ENCODE measurements at regions not wholly inside any gene's neighbourhood (a gene's known extent, or its start where the extent isn't known, plus 50 kb on each side); places are given as distances from the start of the nearest gene placed in this dataset.
"Not testable (repeated sequence)": the region's sequence is repeated elsewhere in the genome, so short reads cannot be mapped to it uniquely, and the experiment has no call there.

DNA sequence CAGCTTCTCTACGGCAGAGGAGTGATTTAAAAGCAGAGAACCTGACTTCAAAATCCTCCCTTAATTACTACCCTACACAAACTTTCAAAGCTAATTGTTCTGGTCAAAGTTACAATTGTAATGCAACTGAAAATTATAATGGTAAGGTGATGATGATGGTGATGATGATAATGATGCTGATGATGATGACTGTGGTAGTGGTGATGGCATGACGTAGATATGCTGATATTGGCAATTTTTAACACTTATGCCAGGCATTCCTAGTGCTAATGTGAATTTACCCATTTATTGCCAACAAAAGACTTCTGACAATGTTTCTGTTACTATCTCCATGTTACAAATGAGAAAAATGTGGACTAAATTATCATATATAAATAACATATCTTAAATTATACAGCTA lies 1831.1 kb downstream of the LRRC4C start:
- Histone ChIP-seq H3K4me1 (ENCODE audit: control insufficient read depth in 2 of 2, insufficient read depth in 2 of 2, low read length in 2 of 2) (no peaks in the 10 kb centered on the region), H3K9me3 (ENCODE audit: control extremely low read depth in 1 of 3, control insufficient read depth in 2 of 3, insufficient read depth in 1 of 3, low read length in 2 of 3) (peaks cover 0 to 1% (median 0%) of the 10 kb centered on the region in 3 donors), H3K27ac (ENCODE audit: low read length in 2 of 2) (no peak overlapping the region), H3K27me3 (replicated peaks in 1 of 4; ENCODE audit: control extremely low read depth in 1 of 4, control insufficient read depth in 3 of 4, insufficient read depth in 4 of 4, low read length in 3 of 4) (no peaks in the 10 kb centered on the region), H2AFZ (ENCODE audit: insufficient read depth, low read depth, low read length, poor library complexity, severe bottlenecking) (no peak overlapping the region), H3K4me2 (replicated peaks; ENCODE audit: low read depth, low read length, poor library complexity, severe bottlenecking) (no peak overlapping the region), H4K20me1 (ENCODE audit: control insufficient read depth, insufficient read depth, low read length, poor library complexity, severe bottlenecking) (no peaks in the 10 kb centered on the region), H3K79me2 (ENCODE audit: control insufficient read depth, insufficient read depth, low read length) (no peaks in the 10 kb centered on the region), H3K4me3 (ENCODE audit: control extremely low read depth in 1 of 5, extremely low read depth in 1 of 5, insufficient read depth in 1 of 5, low read depth in 2 of 5, low read length in 4 of 5) (no peak overlapping the region), H3K36me3 (replicated peaks in 1 of 2; ENCODE audit: control extremely low read depth in 1 of 2, control insufficient read depth in 1 of 2, extremely low read depth in 1 of 2, insufficient read depth in 2 of 2, low read length in 1 of 2) (no peaks in the 10 kb centered on the region), H3K9ac (ENCODE audit: low read length) (no peak overlapping the region)
- H3K27me3 Mint-ChIP-seq: no peaks in the 10 kb centered on the region
- no peak for ATAC-seq (ENCODE audit: low read depth)
- TF ChIP-seq EZH2 (IDR thresholded peaks at IDR 0.05; ENCODE audit: borderline replicate concordance, insufficient read depth, low read depth, low read length, poor library complexity, severe bottlenecking): no peak
- TF ChIP-seq, protein P1, sequence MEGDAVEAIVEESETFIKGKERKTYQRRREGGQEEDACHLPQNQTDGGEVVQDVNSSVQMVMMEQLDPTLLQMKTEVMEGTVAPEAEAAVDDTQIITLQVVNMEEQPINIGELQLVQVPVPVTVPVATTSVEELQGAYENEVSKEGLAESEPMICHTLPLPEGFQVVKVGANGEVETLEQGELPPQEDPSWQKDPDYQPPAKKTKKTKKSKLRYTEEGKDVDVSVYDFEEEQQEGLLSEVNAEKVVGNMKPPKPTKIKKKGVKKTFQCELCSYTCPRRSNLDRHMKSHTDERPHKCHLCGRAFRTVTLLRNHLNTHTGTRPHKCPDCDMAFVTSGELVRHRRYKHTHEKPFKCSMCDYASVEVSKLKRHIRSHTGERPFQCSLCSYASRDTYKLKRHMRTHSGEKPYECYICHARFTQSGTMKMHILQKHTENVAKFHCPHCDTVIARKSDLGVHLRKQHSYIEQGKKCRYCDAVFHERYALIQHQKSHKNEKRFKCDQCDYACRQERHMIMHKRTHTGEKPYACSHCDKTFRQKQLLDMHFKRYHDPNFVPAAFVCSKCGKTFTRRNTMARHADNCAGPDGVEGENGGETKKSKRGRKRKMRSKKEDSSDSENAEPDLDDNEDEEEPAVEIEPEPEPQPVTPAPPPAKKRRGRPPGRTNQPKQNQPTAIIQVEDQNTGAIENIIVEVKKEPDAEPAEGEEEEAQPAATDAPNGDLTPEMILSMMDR (IDR thresholded peaks at IDR 0.05): no peak
- no peaks in the 10 kb centered on the region for H3K4me1 Mint-ChIP-seq
- DNase-seq: no peak
- POLR2A ChIA-PET: no interaction called here
- intact Hi-C loops (cut with micrococcal nuclease): no loop called here
- no peak overlapping the region for H3K27ac Mint-ChIP-seq
- CTCF ChIA-PET: no interaction called here
- no CpG with 5 or more reads among the region's 2 CpGs for WGBS (ENCODE audit: insufficient coverage)
- peaks cover 4% of the 10 kb centered on the region for H3K9me3 Mint-ChIP-seq (ENCODE audit: insufficient read depth)
- no peak overlapping the region for H3K4me3 Mint-ChIP-seq

DNA sequence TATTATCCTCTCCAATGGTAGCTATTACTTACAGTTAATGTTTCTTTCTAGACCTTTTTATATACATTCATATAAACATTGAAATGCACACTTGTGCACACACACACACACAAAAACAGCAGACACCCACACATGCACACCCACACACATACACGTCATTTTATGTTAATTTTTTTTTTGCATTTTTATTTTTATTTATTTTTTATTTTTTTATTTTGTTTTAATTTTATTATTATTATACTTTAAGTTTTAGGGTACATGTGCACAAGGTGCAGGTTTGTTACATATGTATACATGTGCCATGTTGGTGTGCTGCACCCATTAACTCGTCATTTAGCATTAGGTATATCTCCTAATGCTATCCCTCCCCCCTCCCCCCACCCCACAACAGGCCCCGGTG lies 1839.1 kb downstream of the LRRC4C start:
- H3K4me2 ChIP-seq (replicated peaks; ENCODE audit: low read depth, low read length, poor library complexity, severe bottlenecking); H2AFZ ChIP-seq (ENCODE audit: insufficient read depth, low read depth, low read length, poor library complexity, severe bottlenecking); H3K79me2 ChIP-seq (ENCODE audit: control insufficient read depth, insufficient read depth, low read length); H4K20me1 ChIP-seq (ENCODE audit: control insufficient read depth, insufficient read depth, low read length, poor library complexity, severe bottlenecking); H3K4me3 ChIP-seq (ENCODE audit: control extremely low read depth in 1 of 5, extremely low read depth in 1 of 5, insufficient read depth in 1 of 5, low read depth in 2 of 5, low read length in 4 of 5); H3K36me3 ChIP-seq (replicated peaks in 1 of 2; ENCODE audit: control extremely low read depth in 1 of 2, control insufficient read depth in 1 of 2, extremely low read depth in 1 of 2, insufficient read depth in 2 of 2, low read length in 1 of 2); DNase-seq; H3K4me1 ChIP-seq (ENCODE audit: control insufficient read depth in 2 of 2, insufficient read depth in 2 of 2, low read length in 2 of 2); POLR2A ChIA-PET; H3K27me3 Mint-ChIP-seq; H3K4me1 Mint-ChIP-seq; CTCF ChIA-PET; intact Hi-C loops (cut with micrococcal nuclease); H3K27me3 ChIP-seq (replicated peaks in 1 of 4; ENCODE audit: control extremely low read depth in 1 of 4, control insufficient read depth in 3 of 4, insufficient read depth in 4 of 4, low read length in 3 of 4); H3K9ac ChIP-seq (ENCODE audit: low read length); H3K27ac Mint-ChIP-seq; H3K27ac ChIP-seq (ENCODE audit: low read length in 2 of 2); H3K4me3 Mint-ChIP-seq; ATAC-seq (ENCODE audit: low read depth); H3K9me3 Mint-ChIP-seq (ENCODE audit: insufficient read depth); H3K9me3 ChIP-seq (ENCODE audit: control extremely low read depth in 1 of 3, control insufficient read depth in 2 of 3, insufficient read depth in 1 of 3, low read length in 2 of 3): not testable (repeated sequence)
- WGBS (ENCODE audit: insufficient coverage): no CpG with 5 or more reads among the region's 3 CpGs

Measured in B cell (primary cell).